ENCODE measurements at regions not wholly inside any gene's neighbourhood (a gene's known extent, or its start where the extent isn't known, plus 50 kb on each side); places are given as distances from the start of the nearest gene placed in this dataset.

DNA sequence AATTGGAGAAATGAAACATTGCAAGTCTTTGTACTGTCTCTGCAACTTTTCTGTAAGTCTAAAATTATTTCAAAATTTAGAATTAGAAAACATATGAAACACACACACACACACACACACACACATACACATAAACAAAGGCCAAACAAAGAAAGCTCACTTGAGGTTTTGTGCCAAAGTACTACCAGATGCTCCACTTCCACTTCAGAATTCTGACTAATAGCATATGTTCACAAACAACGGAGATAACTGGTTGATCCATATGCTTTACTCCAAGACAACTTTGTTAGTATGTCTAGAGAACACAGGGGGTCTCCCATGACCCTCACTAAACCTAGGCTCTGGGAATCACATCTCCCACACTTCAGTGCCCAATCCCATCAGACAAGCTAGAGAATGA is 133.8 kb upstream of the CLEC14A start:
- Histone ChIP-seq H3K4me1 (ENCODE audit: control insufficient read depth, insufficient read depth, low read length) (peaks cover 5% of the 10 kb centered on the region; the same call in 1 of the 2 replicates), H3K23ac (ENCODE audit: low read depth, low read length) (no peak overlapping the region; the same call in 1 of the 2 replicates), H3K9me3 (ENCODE audit: control insufficient read depth, insufficient read depth, low read length) (no peaks in the 10 kb centered on the region), H3K9ac (ENCODE audit: low read depth, low read length) (no peak overlapping the region), H3K56ac (ENCODE audit: extremely low read depth, insufficient read depth, low read length) (no peak overlapping the region), H3K27me3 (ENCODE audit: control insufficient read depth, insufficient read depth, low read length) (no peaks in the 10 kb centered on the region), H2BK5ac (ENCODE audit: low read depth, low read length, poor library complexity, severe bottlenecking) (peak overlapping the region; percentile 65), H2AK9ac (replicated peaks; ENCODE audit: low read depth, low read length, poor library complexity) (no peak overlapping the region), H4K20me1 (ENCODE audit: insufficient read depth, low read length) (no peaks in the 10 kb centered on the region), H2BK120ac (ENCODE audit: low read depth, low read length) (peak overlapping the region; percentile 72), H4K91ac (ENCODE audit: insufficient read depth, low read depth, low read length) (peak overlapping the region; percentile 18; the same call in 1 of the 2 replicates), H3K4me3 (ENCODE audit: insufficient read depth, low read depth, low read length) (no peak overlapping the region), H3K9me1 (ENCODE audit: insufficient read depth, low read length) (peaks cover 3% of the 10 kb centered on the region), H3K14ac (replicated peaks; ENCODE audit: low read depth, low read length) (no peak overlapping the region; the same call in 1 of the 2 replicates), H3K79me1 (ENCODE audit: low read depth in 1 of 2, low read length in 2 of 2) (no peaks in the 10 kb centered on the region), H2BK15ac (ENCODE audit: low read depth, low read length) (peak overlapping the region; percentile 84; the same call in 2 of the 3 replicates), H4K5ac (ENCODE audit: low read depth, low read length) (peak overlapping the region; percentile 47; the same call in 1 of the 2 replicates), H3K36me3 (ENCODE audit: control insufficient read depth, insufficient read depth, low read length) (no peaks in the 10 kb centered on the region), H2BK20ac (ENCODE audit: low read depth, low read length) (peak overlapping the region; percentile 27; the same call in 1 of the 2 replicates), H3K4ac (ENCODE audit: low read depth, low read length) (peak overlapping the region; percentile 41; the same call in 1 of the 2 replicates), H3K18ac (ENCODE audit: low read depth, low read length) (peak overlapping the region; percentile 85; the same call in 1 of the 2 replicates), H2AK5ac (ENCODE audit: low read depth, low read length) (no peak overlapping the region), H4K8ac (ENCODE audit: low read depth in 2 of 2, low read length in 2 of 2) (peak overlapping the region in 1 of 2 experiments; percentile 64; a peak in 2 of 4 replicates), H3K27ac (ENCODE audit: insufficient read depth, low read length) (peak overlapping the region; percentile 62; the same call in 1 of the 2 replicates), H2AFZ (replicated peaks; ENCODE audit: low read length, poor library complexity) (peak overlapping the region; percentile 72), H3K4me2 (ENCODE audit: low read depth, low read length) (peak overlapping the region; percentile 51; the same call in 1 of the 2 replicates)
- ATAC-seq (ENCODE audit: low read depth) (peak; percentile 30), DNase-seq (peak; percentile 63)
- in situ Hi-C loops (cut with MboI; ENCODE audit: low sequenced_read_pairs) (no loop called here), intact Hi-C loops (cut with micrococcal nuclease) (no loop called here), dilution Hi-C loops (cut with HindIII; ENCODE audit: low sequenced_read_pairs, unreplicated experiment) (no loop called here)
- CTCF ChIA-PET = interaction anchor here (1.0 kb wide), 1 partner anchor 99 kb away, joined by 5 read pairs; no protein-coding TSS in a partner anchor
- no TSS peak for BruUV-seq (replicated peaks)
- POLR2A ChIA-PET (ENCODE audit: unreplicated experiment) = interaction anchor here (0.5 kb wide), 1 partner anchor 151 kb away, joined by 3 read pairs; no protein-coding TSS in a partner anchor
- no peak for TF ChIP-seq SMC3 (IDR thresholded peaks at IDR 0.05; ENCODE audit: low read depth, low read length)
- no peak for TF ChIP-seq USF2 (IDR thresholded peaks at IDR 0.05; ENCODE audit: low read depth, low read length)
- TF ChIP-seq CTCF (conservative IDR thresholded peaks at IDR 0.05; ENCODE audit: low read depth, low read length) = no peak
- TF ChIP-seq CHD1 (IDR thresholded peaks at IDR 0.05; ENCODE audit: low read depth, low read length) = no peak
- no peak for TF ChIP-seq MAFK (IDR thresholded peaks at IDR 0.05; ENCODE audit: low read depth, low read length)
- TF ChIP-seq BHLHE40 (IDR thresholded peaks at IDR 0.05; ENCODE audit: low read depth, low read length) = no peak
- TF ChIP-seq NFE2L2 (IDR thresholded peaks at IDR 0.05; ENCODE audit: low read depth, low read length) = no peak
- TF ChIP-seq CEBPB (IDR thresholded peaks at IDR 0.05; ENCODE audit: low read depth, low read length) = no peak
- TF ChIP-seq MAZ (IDR thresholded peaks at IDR 0.05; ENCODE audit: borderline replicate concordance, low read depth, low read length) = no peak
- no peak for TF ChIP-seq RFX5 (IDR thresholded peaks at IDR 0.05; ENCODE audit: low read depth, low read length)
- TF ChIP-seq, protein P1, sequence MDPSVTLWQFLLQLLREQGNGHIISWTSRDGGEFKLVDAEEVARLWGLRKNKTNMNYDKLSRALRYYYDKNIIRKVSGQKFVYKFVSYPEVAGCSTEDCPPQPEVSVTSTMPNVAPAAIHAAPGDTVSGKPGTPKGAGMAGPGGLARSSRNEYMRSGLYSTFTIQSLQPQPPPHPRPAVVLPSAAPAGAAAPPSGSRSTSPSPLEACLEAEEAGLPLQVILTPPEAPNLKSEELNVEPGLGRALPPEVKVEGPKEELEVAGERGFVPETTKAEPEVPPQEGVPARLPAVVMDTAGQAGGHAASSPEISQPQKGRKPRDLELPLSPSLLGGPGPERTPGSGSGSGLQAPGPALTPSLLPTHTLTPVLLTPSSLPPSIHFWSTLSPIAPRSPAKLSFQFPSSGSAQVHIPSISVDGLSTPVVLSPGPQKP (IDR thresholded peaks at IDR 0.05; ENCODE audit: borderline replicate concordance, low read depth, low read length) = no peak
- no peak for TF ChIP-seq RCOR1 (IDR thresholded peaks at IDR 0.05; ENCODE audit: insufficient replicate concordance, low read length)
- no peak for TF ChIP-seq FOS (IDR thresholded peaks at IDR 0.05; ENCODE audit: low read depth, low read length)
- TF ChIP-seq POLR2A (IDR thresholded peaks at IDR 0.05; ENCODE audit: low read depth, low read length) = no peak
- TF ChIP-seq RAD21 (IDR thresholded peaks at IDR 0.05; ENCODE audit: low read length) = no peak
- TF ChIP-seq MXI1 (IDR thresholded peaks at IDR 0.05; ENCODE audit: borderline replicate concordance, low read depth, low read length) = no peak
- no CpG with 5 or more reads among the region's 1 CpG for WGBS, 2 experiments (ENCODE audit: extremely low coverage in 2 of 2, insufficient read length in 1 of 2)
